ENCODE measurements at regions not wholly inside any gene's neighbourhood (a gene's known extent, or its start where the extent isn't known, plus 50 kb on each side); places are given as distances from the start of the nearest gene placed in this dataset.

- no peak for DNase-seq
Measured at GRCh38 chr3:13690636-13691035, 141.7 kb downstream of the FBLN2 start.

GRCh38 chr3:13689373-13690260, 140.7 kb downstream of the FBLN2 start:
- peak in 2 of 56 donors; percentile 1 to 2 for DNase-seq

- no peak for DNase-seq
Measured at GRCh38 chr3:13688824-13689223, 139.9 kb downstream of the FBLN2 start.

GRCh38 chr3:13688034-13688433, 139.1 kb downstream of the FBLN2 start:
- DNase-seq, result peak in 1 of 56 donors; percentile 43

Data from nucleus accumbens (tissue), 56 donors.